NCI-H2107 (cell line): ENCODE measurements at regions not wholly inside any gene's neighbourhood (a gene's known extent, or its start where the extent isn't known, plus 50 kb on each side); places are given as distances from the start of the nearest gene placed in this dataset.

Source experiments
- DNase-seq: peaks from one replicate; lab custom pipeline; 2025; lab: John Stamatoyannopoulos, UW

DNA sequence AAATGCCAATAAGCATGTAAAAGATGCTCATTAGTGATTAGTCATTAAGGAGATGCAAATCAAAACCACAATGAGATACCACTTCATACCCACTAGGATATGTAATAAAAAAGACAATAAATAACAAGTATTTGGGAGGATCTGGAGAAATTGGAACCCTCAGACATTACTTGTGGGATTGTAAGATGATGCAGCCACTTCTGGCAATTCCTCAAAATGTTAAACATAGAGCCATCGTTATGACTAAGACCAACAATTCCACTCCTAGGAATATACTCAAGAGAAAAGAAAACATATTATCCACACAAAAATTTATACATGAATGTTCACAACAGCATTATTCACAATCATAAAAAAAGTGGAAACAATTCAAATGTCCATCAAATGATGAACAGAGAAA, 336.2 kb upstream of the PMFBP1 start:
- DNase-seq, result no peak

DNA sequence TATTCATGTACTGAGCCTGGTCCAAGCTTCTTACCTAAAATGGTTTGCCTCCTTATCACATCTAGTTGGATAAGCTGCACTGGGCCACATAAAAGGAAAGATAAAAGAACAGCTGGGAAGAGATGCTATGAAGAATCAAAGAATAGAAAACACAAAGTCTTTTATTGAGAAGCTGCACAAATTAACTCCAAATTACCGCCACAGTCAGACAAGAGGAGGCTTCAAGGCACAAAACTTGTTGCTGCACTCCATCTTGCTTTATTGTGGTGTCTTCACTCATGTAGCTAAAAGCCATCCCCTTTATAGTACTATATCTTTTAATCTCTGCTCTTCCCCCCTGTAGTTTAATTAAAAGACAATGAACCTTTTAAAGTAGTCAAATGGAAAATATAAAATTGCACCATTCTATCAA, 330.6 kb upstream of the PMFBP1 start:
- DNase-seq, result no peak

- DNase-seq, result peak; percentile 14
These were observed 330.0 kb upstream of the PMFBP1 start for GRCh38 chr16:72501739-72502593.

DNA sequence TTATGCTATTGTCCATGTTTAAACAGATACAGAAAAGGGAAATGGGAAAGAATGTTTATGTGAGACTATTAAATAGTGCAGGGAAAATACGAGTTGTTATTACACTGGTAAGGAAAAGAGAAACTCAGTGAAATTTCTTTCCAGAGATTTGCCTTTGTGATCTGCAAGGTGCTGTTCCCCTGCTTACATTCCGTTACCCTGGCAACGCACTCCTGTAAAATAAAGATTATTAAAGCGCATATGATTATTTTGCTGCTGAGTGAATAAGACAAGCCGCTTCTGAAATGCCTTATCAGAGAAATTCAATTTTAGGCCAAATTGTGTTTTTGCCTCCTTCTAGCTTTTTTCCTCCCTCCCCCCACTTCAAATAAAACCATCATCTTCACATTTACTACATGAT, 328.6 kb upstream of the PMFBP1 start:
- DNase-seq, result no peak

DNA sequence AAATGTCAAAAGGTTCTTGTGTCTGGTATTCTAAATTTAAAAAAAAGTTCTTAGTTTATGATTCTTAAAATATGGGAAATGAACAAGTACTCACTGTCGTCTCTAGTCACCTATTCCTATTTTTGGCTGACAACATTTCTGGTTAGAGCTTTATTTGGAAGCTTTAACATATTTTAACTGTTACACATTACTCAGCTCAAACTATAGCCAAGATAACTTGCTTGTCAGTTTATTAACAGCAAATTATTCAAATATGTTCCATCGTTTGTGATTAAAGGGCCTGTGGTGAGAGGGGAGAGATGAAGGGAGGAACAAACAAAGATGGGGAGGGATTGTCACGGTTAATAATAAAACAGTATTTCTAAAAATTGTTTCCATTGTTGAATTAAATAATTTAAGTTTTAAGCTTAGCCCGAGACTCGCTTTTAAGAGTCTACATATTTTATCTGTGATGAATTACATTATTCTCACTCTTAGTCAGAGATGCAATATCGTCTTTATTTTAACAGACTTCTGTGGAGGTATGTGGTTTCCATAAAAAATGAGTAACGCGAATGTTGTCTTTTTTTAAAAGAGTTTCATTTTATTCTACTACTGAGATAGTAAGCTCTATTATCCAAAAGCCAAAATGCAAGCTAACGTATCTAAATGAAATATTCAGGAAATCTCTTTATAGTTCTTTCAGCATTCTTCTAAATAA, 321.9 kb upstream of the PMFBP1 start:
- DNase-seq, result no peak

- DNase-seq, result no peak
These were observed 315.3 kb upstream of the PMFBP1 start for GRCh38 chr16:72487283-72487682.

- DNase-seq, result no peak
These were observed 310.7 kb upstream of the PMFBP1 start for GRCh38 chr16:72482695-72483094.

GRCh38 chr16:72481419-72481818, 309.5 kb upstream of the PMFBP1 start:
- no peak for DNase-seq

GRCh38 chr16:72480911-72481310, 309.0 kb upstream of the PMFBP1 start:
- DNase-seq, result no peak

- no peak for DNase-seq
These were observed 303.7 kb upstream of the PMFBP1 start for GRCh38 chr16:72475688-72476087.

DNA sequence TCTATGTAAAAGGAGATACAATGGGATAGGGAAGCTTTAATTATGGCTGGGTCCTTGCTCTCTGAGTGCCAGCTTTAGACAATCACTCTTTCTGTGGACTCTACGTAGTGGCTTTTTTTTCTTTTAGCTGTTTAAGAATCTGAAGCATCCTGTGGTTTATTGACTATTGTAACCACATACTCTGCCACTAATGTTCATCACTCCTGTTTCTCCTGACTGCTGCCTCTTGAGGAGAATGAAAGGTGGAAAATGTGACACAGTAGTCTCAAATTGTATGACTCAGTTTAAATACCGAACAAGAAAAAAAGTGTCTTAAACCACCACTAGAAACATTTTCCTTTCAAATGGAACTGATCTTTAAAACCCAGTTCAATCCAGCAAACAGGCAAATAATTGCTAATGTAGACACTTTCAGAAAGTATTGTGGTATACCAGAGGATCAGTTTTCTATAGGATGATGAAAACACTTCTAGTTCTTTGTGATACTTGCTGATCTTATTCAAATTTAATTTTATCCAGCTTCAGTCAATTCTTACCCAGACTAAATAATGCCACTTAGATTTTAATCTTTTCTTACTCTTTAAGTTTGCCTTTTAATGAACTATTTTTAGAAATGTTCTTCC, 302.7 kb upstream of the PMFBP1 start:
- peak; percentile 63 for DNase-seq

- no peak for DNase-seq
These were observed 301.7 kb upstream of the PMFBP1 start for GRCh38 chr16:72473631-72474030.

DNA sequence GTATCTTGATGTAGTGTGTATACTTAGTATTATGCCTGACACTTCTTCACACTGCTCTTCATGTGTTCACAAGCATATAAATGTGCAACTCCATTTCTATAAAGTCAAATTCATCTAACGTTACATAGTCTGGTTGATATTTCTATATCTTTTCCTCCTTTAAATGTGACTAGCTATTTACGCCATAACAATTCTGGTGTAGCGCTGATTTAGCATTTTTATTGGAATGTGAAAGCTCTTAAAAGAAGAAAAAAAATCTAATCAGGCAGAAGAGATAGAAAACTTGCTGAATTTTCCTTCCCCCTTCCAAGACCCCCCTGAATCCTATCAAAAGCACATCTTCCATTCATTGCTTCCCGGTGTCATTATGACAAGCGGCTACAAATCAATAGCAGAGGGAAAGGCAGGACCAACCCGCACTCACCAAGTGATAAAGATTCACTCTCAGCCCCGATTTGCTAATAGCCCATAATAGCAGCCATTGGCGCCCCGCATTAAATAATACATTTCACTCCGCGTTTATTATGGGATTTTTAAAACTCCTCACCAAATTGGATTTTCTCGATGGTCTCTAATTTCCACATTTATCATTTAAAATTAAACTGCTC, 299.5 kb upstream of the PMFBP1 start:
- DNase-seq, result no peak

GRCh38 chr16:72470541-72470940, 298.6 kb upstream of the PMFBP1 start:
- no peak for DNase-seq

DNA sequence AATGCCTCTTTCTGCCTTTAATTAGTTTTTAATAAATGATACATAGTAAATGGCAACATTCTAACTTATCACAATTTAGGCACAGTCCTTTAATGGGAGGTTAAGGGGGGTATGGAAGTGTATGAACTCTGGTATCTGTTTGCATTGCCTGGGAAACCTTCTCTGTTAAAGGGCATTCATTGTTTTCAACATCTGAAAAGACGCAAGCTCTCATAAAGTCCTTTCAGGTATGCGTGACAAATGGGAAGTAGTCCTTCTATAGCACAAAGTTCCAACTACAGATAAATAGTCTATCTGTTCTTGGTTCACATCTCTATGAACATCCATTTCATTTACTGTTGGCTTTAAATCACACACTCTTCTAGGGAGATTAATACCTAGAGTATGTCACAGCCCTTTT, 298.0 kb upstream of the PMFBP1 start:
- DNase-seq, result no peak

GRCh38 chr16:72468582-72468981, 296.6 kb upstream of the PMFBP1 start:
- DNase-seq, result no peak

DNA sequence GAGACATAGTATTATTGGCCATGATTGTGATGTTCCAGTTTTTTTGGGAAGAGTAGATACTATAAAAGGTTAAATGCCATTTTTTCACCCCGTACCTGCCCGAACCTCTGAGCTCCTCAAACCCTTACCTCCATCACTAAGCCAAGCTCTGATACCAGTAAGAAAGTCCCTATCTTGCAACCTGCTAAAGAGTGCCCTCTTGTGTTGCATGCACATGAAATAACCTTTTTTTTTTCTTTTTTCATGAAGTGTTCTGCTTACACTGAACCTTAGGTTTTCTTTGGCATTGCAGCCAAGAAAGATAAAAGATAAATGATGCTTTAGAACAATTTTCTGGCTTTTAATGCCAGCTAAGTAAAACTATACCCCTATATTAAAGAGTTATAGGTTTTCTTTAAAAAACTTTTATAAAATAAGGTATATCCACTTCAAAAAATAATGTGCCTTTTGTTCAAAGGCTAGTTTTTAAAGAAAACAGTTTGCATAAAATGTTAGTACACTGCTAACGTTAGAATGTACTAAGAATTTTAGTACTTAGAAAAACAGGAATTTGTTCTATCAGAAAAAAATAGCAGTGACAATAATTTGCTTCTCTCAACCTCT, 295.3 kb upstream of the PMFBP1 start:
- peak; percentile 7 for DNase-seq

- no peak for DNase-seq
These were observed 292.8 kb upstream of the PMFBP1 start for GRCh38 chr16:72464597-72465368.

GRCh38 chr16:72464052-72464451, 292.1 kb upstream of the PMFBP1 start:
- DNase-seq, result no peak

DNA sequence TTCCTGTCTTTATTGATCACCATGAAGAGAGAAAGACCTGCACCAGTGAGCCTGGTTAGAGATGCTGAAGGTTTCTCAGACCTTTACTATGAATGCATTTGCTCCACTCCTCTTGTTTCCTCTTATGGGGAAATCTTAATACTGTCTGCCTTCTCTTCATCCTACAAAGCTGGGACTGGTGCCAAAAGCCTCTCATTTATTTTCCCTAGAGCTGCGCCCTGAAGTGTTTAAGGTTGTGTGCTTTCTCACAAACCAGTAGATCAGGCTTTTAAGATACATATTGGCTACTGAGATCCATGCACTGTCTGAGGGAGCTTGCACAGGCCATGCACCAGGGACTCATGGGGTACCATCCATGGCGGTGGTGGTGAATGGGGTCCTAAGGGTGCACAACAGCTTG, 286.1 kb upstream of the PMFBP1 start:
- no peak for DNase-seq

GRCh38 chr16:72457243-72457940, 285.4 kb upstream of the PMFBP1 start:
- DNase-seq, result no peak
